Left kidney (tissue), 1 donor: ENCODE measurements at regions not wholly inside any gene's neighbourhood (a gene's known extent, or its start where the extent isn't known, plus 50 kb on each side); places are given as distances from the start of the nearest gene placed in this dataset.
A peak's percentile ranks its signal among the peaks of the same experiment; 100 is the strongest.

Experiments
- DNase-seq: peaks from one replicate; pipeline ENCODE4 v3.0.0-alpha.2; 2013

DNA sequence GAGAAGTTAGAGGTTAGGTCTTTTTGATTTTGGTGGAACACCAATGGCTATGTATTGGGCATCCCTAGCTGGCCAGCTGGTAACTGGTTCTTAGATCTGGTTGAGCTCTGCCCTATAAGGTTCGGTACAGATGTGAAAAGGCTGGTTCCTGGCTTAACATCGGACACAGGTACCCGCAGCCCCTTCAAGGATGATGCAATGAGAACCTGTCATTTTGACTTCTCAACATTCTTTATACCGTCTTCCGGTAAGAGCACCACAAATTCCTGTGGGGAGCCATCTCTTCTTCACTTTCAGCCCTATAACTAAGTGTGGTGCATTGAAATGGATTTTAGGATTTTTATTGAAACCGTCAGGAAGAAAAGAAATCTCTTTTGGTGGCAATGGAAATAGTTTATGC is 222.8 kb downstream of the ADAMTS9 start:
- DNase-seq: no peak

DNA sequence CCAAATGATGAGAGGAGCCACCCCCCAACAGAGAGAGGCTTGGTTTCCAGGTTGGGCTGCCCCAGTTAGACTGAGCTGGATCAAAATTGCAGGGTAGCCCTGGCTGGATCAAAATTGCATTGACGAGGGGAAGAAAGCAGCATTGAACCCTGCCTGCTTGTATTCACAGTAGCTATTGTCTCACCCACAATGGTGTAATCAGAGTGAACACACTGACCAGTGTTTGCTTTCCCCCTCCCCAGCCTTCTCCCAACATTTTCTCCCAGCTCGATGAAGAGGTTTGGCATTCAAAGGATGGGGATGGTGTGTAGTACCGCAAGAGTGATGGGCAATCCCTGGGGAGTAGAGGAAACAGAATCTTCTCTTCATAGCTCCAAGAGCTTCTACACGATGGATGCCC is 223.8 kb downstream of the ADAMTS9 start:
- DNase-seq: no peak

DNA sequence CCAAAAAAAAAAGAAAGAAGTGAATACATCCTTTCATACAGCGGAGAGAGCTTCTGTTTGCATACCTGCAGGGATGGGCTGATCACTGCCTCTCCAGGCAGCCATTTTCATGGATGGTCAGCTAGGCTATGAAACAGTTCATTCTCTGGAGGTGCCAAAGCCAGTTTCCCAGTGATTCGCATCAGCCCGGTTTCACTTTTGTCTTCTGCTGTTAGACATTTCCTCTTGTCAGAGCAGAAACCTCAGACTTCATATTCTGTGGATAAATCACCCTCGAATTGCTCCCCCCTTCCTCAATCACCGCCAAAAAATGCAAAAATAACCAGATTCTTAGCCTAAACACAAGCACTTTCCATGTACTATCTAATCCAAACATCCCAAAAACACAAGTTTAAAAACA is 225.6 kb downstream of the ADAMTS9 start:
- no peak for DNase-seq

DNA sequence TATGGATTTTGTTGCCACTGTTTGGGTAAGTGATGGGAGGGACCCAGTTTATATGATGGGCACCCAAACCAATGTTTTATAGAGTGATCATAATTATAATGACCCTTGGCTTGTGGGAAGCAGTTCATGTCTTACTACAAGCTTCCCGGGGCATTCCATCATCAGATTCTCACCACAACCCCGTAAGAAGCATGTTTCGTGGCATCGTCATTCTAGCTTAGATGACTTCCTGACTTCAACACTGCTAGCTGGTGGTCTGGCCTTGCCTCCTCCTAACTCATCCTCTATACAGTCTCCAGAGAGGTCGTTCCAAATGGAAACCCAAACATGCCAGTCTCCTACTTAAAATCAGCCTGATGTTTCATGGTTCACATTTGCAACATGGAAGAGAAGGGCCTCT is 226.9 kb downstream of the ADAMTS9 start:
- no peak for DNase-seq

DNA sequence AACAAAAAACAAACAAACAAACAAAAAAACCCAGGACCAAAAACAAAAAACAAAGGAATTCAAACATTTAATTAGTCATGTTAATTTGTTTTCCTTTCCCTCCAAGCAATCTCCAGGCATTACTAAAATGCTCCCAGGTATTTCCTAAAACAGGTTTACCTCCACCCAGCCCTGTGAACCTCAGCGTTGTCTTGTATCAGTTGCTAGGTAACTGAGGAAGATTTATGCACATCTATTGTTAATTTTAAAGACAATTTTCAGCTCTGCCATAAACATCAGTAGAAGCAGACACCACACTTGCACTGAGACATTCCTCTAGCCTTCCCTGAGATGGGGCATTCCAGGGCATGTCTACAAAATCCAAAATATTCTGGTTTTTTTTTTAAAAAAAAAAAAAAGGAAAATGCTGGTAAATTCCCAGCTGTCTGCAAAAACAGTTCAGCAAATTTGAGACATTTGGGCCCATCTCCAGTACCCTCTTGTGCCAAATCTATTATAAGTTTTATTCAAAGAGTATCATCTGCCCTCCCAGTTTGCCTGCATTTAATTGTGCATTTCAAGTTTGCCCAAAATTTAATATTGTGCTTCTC is 227.6 kb downstream of the ADAMTS9 start:
- DNase-seq: no peak

DNA sequence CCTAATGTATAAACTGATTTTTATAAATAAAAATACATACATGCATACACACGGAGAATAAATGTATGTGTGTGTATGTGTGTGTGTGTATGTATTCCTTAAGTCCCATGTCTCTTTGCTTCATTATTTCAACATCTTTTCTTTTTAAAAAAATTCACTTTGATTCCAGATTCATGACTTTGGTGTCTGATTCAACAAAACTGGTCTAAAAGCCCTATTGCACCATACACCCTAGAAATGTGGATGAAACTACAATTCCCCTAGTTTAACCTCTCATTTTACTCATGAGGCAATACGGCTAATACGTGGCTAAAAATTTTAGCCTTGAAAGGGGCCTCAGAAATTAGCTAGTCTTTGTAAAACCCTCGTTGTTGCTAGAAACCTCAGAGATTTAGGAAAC is 228.1 kb downstream of the ADAMTS9 start:
- DNase-seq: no peak

DNA sequence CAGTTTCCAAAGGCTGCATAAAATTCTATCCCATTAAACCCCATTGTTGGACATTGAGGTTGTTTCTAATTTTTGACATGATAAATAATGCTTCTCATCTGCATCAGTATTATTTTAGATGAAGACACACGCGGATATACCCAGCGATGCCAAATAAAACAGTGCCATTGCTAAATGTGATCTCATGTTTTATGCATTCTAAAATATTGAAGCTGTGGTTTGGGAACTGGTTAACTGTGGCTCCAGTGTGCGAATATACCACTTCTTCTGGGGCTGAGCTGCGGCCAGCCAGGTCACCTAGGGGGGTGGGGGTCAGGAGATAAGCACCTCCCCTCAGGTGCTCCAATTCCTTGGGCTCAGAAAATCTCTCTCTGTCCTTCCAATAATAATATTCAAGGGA is 230.0 kb downstream of the ADAMTS9 start:
- no peak for DNase-seq

DNA sequence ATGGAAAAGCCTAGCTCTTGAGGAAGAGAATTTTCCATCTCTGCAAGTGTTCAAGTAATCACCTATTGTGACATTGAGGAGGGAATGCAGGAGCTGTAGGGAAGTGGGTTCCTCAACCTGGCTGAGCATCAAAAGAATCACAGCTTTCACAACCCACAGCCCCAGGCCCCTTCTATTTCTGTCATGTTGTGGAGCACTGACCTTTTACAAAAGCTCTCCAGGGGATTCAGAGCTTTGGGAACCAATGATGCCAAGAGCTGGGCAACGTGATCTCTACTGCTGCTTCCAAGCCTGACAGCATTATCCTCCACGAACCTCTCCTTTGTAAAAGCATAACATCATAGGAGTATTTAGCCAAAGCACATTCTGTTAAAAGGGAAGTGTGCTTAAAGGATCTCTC is 231.1 kb downstream of the ADAMTS9 start:
- no peak for DNase-seq

DNA sequence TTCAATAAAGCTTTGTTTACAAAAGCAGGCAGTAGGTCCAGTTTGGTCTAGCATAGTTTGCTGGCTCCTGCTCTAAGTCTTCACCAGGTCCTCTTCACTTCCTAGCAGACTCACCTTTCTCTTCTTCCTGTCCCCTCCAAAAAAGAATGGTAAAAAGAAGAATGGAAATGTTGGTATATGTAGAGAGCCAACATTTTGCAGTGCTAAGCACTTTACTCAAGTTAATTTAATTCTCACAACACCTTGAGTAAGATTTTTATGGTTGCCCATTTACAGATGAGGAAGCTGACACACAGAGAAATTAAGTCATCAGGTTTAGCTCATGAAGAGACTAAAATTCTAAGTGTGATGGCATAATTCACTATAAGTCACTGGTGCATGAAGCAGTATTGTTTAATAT is 230.1 kb upstream of the PRICKLE2 start:
- DNase-seq: no peak

DNA sequence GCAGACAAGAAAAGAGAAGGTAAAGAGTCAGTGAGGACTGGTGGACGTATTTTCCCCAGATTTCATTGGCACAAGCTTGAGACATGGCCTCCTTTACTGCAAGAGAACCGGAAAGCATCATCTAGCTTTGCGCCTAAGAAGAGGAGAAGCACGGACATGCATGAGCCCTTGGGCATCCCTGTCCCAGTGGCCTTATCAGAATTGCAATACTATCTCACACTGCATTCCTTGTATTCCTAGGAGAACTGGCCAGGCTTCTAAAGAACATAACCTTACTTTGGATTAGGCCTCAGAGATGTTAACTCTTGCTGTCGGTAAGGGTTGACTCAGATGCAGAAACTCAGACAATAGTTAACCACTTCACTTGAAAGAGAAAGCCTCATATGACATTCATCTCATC is 229.5 kb upstream of the PRICKLE2 start:
- no peak for DNase-seq

DNA sequence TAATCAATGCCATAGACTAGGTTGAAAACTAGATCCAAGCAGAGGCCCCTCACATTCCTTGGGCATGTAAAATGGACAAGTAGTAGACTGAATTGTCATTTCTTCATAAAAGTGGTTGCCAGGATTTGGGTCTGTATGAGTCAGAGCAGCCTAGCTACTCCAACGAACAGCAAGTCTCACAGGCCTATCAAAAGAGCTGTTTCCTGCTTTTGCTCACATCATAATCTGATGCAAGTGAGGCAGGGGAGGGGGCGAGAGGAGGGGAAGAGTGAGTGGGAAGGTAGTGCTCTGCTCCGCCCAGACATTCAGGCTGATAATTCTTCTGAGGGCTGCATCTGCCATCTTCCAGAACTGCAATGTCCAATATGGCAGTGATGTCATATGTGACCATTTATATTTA is 228.9 kb upstream of the PRICKLE2 start:
- no peak for DNase-seq

DNA sequence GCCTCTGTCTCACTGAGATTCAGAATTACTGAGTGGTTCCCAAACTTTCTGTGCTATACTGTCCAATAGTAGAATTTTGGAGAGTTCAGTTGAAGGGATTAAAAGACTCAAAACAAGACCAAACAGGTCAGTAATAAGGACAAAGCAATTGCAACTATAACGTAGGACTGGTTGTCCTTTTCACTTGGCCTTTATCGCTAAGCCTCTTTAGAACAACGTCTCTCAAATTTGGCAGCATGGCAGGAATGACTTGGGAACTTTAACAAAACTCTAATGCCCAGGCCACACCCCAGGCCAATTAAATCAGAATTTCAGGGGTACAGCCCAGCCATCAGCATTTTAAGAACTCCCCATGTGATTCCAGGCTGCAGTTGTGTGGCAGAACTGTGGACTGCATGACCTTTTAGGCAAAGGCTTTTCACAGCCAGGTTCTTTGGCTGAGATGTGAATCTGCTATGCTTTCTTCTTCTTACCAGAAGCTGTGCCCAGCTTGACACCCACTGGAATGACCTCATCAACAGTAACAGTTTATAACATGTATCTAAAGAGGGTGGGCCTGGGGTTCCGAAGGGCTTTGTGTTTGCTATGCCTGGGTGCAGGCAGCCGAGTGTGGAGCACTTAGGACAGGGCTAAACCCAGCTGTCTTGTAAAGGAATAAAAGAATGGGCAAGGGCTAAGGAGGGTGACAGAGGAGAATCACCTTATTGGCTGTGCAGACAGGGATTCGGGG is 226.2 kb upstream of the PRICKLE2 start:
- DNase-seq: no peak

DNA sequence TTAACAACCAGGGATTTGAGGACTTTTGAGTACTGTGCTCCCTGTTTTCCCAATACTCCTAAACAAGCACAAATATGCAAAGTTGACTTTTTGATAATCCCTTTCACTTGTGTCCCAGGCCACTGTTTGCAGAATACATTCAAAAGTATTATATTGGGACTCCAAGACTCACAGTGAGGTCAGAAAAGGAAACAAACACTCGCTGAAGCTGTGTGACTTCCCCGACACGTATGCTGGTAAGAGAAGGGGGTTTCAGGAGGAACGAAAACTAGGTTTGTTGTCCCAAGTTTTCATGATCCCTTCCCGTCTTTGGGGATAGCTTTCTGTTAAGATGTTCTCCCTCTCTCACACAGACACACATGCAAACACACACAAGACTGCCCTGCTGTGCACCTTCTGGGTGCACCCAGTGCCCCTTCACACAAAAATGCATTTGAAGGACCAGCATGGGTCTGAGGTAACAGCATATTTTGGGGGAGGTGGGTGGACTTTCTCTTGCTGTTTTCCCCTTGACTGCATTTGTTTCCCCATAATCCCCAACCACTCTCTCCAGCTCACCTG is 225.2 kb upstream of the PRICKLE2 start:
- no peak for DNase-seq

DNA sequence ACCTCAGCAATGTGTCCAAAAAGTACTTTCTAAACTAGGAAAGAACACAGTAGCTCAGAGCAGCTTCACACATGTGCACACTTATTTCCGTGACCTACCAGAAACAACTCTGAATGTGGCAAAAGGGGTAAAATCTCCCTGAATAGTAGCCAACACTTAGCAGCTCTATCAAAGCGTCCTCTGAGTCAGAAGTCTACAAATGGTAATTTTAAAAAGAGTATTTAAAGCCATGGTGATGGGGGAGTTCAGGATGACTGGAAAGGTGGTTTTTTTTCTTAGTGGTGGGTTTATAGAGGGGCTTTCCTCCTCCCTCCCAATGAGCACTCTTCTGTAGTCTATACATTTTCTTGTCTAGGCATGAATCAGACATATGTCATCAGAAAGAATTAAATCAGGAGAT is 223.8 kb upstream of the PRICKLE2 start:
- no peak for DNase-seq

DNA sequence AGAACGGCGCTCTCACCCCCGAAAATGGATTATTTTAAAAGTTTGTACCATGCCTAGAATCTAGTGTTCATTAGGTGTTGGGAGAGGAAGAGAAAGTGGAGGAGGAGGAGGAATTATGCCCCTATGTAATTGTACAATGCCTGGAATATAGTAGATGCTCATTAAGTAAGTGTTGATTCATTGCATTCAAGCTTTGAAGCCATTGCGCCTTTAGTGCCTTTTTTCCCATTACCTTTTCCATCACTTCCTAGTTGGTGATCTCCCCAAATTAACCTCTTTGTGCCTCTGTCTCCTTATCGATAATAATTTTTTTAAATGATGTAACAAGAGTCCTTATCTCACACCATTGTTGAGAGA is 220.7 kb upstream of the PRICKLE2 start:
- no peak for DNase-seq

DNA sequence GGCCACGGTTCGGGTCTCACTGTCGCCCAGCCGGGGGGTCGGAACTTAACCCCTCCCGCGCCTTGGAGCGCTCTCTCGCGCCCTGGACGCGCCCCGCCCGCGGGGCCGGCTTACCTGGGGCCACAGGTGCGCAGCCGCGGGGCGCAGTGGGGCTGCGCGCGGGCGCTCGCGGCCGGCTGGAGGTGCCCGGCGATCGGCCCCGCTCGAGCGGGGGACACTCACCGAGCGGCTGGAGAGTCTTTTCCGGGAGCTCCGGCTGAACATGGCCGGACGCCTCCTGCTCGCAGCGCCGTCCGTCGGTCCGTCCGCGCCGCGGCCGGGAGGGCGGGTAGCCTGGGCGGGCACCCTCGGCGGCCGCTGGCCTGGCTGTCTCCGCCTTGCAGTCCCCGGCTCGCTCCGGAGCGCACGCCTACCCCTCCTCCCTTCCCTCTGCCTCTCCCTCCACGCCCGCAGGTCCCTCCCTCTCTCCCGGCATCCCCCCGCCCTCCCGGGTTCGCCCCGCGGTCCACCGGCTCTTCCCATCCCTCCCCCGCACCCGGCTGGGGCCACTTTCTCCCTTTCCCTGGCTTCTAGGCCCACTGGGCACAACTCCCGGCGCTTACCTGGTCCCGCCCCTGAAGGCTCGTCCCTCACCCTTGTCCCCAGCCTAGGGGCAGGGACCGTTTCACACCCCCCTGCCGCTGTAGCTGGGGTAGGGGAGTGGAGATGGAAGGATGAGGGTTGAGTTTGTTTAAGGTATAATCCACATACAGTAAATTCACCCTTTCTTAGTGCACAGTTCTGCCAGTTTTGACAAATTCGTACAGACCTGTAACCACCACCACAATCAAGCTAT is 220.1 kb upstream of the PRICKLE2 start:
- DNase-seq: peak; percentile 76

DNA sequence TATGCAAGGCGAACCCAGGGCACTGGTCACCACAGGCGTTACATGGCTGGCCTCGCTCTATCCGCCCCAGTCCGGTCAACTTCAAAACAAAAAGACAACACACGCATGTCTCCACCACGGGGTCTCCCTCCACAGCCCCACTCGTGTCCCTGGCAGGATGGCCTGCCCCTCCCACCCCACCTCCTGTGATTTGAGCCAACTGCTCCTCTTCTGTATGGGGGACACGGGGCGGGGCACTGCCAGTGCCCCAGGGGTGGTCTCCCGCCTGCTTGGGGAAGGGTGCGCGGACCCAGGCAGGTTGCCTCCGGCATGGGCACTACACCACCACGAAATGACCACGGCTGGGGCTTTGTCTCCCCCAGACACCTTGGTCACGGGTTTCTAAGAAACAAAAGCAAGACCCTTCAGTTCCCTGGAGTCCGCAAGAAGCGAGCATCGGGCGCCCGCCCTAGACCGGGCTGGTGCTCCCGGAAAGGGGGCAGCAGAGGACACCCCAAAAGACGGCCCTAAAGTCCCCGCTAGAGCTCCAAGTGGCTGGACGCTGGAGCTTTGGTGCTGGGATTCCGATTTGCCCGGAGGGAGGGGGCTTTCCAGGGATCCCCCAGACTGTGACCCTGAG is 219.3 kb upstream of the PRICKLE2 start:
- DNase-seq: peak; percentile 22

DNA sequence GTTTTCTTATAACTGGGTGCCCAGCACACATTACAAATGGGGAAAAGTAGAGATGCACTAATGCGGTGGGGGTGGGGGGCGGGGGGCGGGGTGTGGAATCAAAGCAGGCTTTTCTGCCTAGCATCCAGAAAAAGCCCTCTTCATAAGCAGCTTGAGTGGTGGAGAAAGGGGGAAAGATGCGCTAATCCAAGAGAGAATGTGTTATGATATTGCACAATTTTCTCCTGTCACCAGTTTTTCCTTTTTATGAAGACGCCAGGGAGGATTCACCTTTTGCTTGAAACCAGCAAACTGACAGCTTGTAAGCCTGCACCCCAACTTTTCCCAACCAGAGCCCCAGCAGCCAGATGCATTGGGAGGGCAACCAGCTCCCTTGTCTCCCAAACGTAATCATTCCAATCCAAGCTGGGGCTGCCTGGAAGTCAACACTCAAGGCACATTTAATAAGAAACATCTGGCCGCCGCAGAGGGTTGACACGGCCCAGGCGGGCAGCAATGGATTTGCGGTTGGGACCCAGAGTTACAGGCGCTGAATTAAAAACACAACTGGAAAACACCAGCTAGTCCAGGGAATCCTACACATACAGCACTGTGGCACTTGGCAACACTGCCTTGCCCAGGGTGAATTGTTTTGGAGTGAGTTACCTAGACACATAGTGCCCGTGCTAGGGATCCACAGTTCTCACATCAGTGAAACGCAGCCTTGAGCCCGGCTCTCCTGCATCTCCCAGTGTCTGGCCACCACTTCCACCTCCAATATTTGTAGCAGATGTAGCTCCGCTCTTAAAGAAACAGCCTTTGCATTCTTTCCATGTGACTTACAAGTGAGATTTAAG is 218.5 kb upstream of the PRICKLE2 start:
- peak; percentile 49 for DNase-seq

DNA sequence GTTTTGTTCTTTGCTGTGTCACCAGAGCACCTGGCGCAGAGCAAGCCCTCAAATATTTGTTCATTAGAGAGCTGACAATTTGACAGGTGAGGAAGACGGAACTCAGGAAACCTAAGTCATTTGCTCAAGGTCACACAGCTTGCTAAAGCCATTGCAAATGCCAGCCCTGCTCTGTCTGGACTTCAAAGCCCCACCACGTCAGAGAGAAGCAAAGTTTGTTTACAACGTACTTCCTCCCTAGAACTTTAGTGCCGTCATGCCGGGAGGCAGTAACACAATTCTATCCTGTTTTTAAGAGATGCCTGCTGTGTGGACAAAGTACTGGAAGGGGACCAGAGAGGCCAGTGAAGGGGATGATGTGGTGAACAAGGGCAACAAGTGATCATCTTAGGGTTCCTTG is 216.6 kb upstream of the PRICKLE2 start:
- no peak for DNase-seq

DNA sequence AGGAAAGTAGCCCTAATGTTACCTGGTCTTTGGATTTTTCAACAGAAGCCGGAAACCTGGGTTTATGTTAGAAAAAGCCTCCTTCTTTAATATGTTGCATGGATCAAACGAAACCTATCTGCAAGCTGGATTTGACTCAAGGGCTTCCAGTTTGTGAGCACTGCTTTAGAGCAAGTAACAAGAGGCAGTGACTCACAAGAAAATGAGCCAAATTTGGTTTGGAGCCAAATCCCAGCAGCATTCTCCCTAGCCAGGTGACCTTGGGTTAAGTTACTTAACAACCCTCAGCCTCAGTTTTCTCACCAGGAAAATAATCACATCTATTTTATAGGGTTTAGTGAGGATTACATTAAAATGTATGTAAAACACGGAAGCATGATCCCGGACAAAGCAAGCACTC is 215.2 kb upstream of the PRICKLE2 start:
- no peak for DNase-seq

DNA sequence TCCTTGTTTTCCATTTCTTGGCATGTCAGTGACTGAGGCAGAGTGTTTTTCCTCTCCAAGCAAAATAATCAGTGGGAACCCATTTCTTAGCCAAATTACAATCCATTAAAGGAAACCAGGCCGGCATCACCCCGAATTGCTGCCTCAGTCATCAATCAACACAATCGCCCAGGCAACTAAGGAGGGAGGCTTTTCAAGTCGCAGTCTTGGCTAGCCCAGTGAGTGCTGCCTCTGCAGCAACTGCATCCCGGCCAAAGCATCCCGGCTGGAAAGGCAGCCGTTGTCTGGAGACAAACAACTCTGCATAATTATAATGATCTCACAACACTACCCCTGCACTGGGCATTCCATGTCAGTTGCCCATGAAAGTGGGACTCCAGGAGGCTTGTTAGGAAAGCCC is 213.5 kb upstream of the PRICKLE2 start:
- DNase-seq: no peak

DNA sequence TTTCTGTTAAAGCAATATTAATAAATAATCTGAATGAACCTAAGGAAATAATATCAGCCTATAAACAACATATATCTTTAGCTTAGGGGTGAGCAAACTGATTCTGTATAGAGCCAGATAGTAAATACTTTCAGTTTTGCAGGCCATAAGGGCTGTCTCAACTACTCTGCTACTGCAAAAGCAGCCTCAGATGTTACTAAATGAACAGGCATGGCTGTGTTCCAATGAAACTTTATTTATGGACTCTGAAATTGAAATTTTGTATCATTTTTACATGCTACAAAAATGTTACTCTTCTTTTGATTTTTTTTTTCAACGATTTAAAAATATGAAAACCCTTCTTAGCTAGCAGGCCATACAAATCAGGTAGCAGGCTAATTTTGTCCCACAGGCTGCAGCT is 212.8 kb upstream of the PRICKLE2 start:
- DNase-seq: no peak
